HepG2 (cell line): ENCODE measurements at regions not wholly inside any gene's neighbourhood (a gene's known extent, or its start where the extent isn't known, plus 50 kb on each side); places are given as distances from the start of the nearest gene placed in this dataset.
A peak's percentile ranks its signal among the peaks of the same experiment; 100 is the strongest.

Experiments used
- ATAC-seq: fragments of 200-7000 bp; cut with Tn5 transposase; 3 replicates; pipeline ENCODE4 v1.9.1; 2020; ENCODE audit warnings: mild to moderate bottlenecking, moderate library complexity
- BruUV-seq: library from RNA; stranded (reverse); fragments of 400-500 nt; replicated peaks from 2 replicates; lab custom pipeline; 2021; lab: Mats Ljungman, UMichigan
- CTCF ChIA-PET: fragments of 300-600 bp; formaldehyde crosslinking; extraction: SDS; loops from one replicate; lab custom pipeline; 2021; ENCODE audit warnings: low total read pairs, inconsistent platforms, low intra/inter-chr PET ratio; lab: Yijun Ruan, JAX
- POLR2A ChIA-PET: fragments of 350-600 bp; sonication (Branson Sonifier 250); formaldehyde crosslinking; loops from one replicate; lab custom pipeline; 2020; ENCODE audit warnings: antibody characterized with exemption, inconsistent platforms; lab: Yijun Ruan, JAX
- DNase-seq: peaks from one replicate; pipeline ENCODE4 v3.0.0-alpha.2; 2015; ENCODE audit warnings: low spot score
- FAIRE-seq: peaks from 3 replicates; lab custom pipeline; 2011; peaks lifted over from hg19 to GRCh38; lab: Jason Lieb, UNC
- H2AFZ ChIP-seq: one replicate; pipeline ENCODE4 v1.6.1; 2011; ENCODE audit warnings: low read length, inconsistent platforms
- H3K27ac ChIP-seq: fragments of 300-600 bp; 3 replicates; pipeline ENCODE4 v1.8.0; 2011; ENCODE audit warnings: mixed run types, mild to moderate bottlenecking, mixed read lengths, low read length, inconsistent platforms; ENCODE audit not compliant: insufficient read depth; ENCODE audit errors: extremely low read length
- H3K27me3 ChIP-seq, 2 experiments: fragments of 200-600 bp in 1 of 2; 2 replicates in 1 of 2; 3 replicates in 1 of 2; pipeline versions ENCODE4 v1.6.0 to v1.8.0; 2011; ENCODE audit warnings: low read length in 2 of 2, mild to moderate bottlenecking in 2 of 2, moderate library complexity in 2 of 2, inconsistent platforms in 1 of 2; ENCODE audit not compliant: insufficient read depth in 2 of 2, control insufficient read depth in 1 of 2
- H3K36me3 ChIP-seq, 2 experiments: fragments of 200-600 bp in 1 of 2; replicated peaks in 1 of 2; 2 replicates in 1 of 2; 3 replicates in 1 of 2; pipeline versions ENCODE4 v1.5.1 to v1.8.0; 2011; ENCODE audit warnings: low read length in 2 of 2, inconsistent platforms in 1 of 2; ENCODE audit not compliant: insufficient read depth in 2 of 2, control insufficient read depth in 1 of 2
- H3K4me1 ChIP-seq: 2 replicates; pipeline ENCODE4 v1.5.1; 2012; ENCODE audit warnings: low read length, inconsistent platforms; ENCODE audit not compliant: insufficient read depth
- H3K4me2 ChIP-seq: 2 replicates; pipeline ENCODE4 v1.6.0; 2011; ENCODE audit warnings: low read depth, low read length, inconsistent platforms
- H3K4me3 ChIP-seq, 3 experiments: fragments of 200-600 bp in 1 of 3; sonication (generic), shearing (Covaris generic) in 1 of 3; replicated peaks in 1 of 3; 2 replicates each; pipeline ENCODE4 v1.5.1; 2011 to 2016; ENCODE audit warnings: low read length in 3 of 3, inconsistent platforms in 2 of 3, low read depth in 2 of 3, mild to moderate bottlenecking in 2 of 3, control low read depth in 1 of 3, mixed read lengths in 1 of 3; ENCODE audit not compliant: insufficient read depth in 1 of 3
- H3K79me2 ChIP-seq: one replicate; pipeline ENCODE4 v1.6.1; 2011; ENCODE audit warnings: low read length, inconsistent platforms; ENCODE audit not compliant: insufficient read depth
- H3K9ac ChIP-seq: 2 replicates; pipeline ENCODE4 v1.6.0; 2011; ENCODE audit warnings: mild to moderate bottlenecking, low read depth, low read length, inconsistent platforms; ENCODE audit not compliant: insufficient read depth
- H3K9me3 ChIP-seq: 2 replicates; pipeline ENCODE4 v1.5.1; 2012; ENCODE audit warnings: mild to moderate bottlenecking, low read length
- H4K20me1 ChIP-seq: 2 replicates; pipeline ENCODE4 v1.6.0; 2011; ENCODE audit warnings: inconsistent platforms, mild to moderate bottlenecking, low read length, moderate library complexity; ENCODE audit not compliant: insufficient read depth
- ATAD3A ChIP-seq: sonication (generic); formaldehyde crosslinking; IDR thresholded peaks from 2 replicates; pipeline ENCODE4 v1.4.0; 2020; ENCODE audit warnings: missing genetic modification reagents
- ATF7 ChIP-seq, 2 experiments: fragments of 450-650 bp in 1 of 2; sonication (generic) in 1 of 2; formaldehyde crosslinking in 1 of 2; IDR thresholded peaks; 2 replicates each; pipeline versions ENCODE4 v1.4.0 to v1.6.1; 2016 to 2020; ENCODE audit warnings: antibody characterized with exemption in 1 of 2, mild to moderate bottlenecking in 1 of 2, missing genetic modification reagents in 1 of 2
- EHMT2 ChIP-seq: fragments of 200-600 bp; sonication (generic); IDR thresholded peaks from 2 replicates; pipeline ENCODE4 v1.7.0; 2017; ENCODE audit warnings: antibody characterized with exemption, low read depth, low read length, borderline replicate concordance
- FOXC1 ChIP-seq: sonication (generic); formaldehyde crosslinking; IDR thresholded peaks from 2 replicates; pipeline ENCODE4 v1.8.0; 2022; ENCODE audit warnings: mild to moderate bottlenecking, missing genetic modification reagents, borderline replicate concordance
- GZF1 ChIP-seq: sonication (generic); formaldehyde crosslinking; IDR thresholded peaks from 2 replicates; pipeline ENCODE4 v1.5.1; 2020; ENCODE audit warnings: mild to moderate bottlenecking, missing genetic modification reagents
- HNRNPLL ChIP-seq: fragments of 200-400 bp; formaldehyde crosslinking; IDR thresholded peaks from 2 replicates; pipeline ENCODE4 v1.6.1; 2017; ENCODE audit warnings: mild to moderate bottlenecking, low read depth, low read length; ENCODE audit not compliant: poor library complexity, severe bottlenecking
- HOXA7 ChIP-seq: sonication (generic); formaldehyde crosslinking; IDR thresholded peaks from 2 replicates; pipeline ENCODE4 v1.8.1; 2022; ENCODE audit warnings: mild to moderate bottlenecking, missing genetic modification reagents, moderate library complexity
- PATZ1 ChIP-seq: sonication (generic); formaldehyde crosslinking; IDR thresholded peaks from 2 replicates; pipeline ENCODE4 v1.4.0; 2020; ENCODE audit warnings: missing genetic modification reagents
- PHF20 ChIP-seq: sonication (generic); formaldehyde crosslinking; IDR thresholded peaks from 2 replicates; pipeline ENCODE4 v1.5.0; 2020; ENCODE audit warnings: mild to moderate bottlenecking, missing genetic modification reagents
- PTBP1 ChIP-seq: fragments of 200-400 bp; formaldehyde crosslinking; IDR thresholded peaks from 2 replicates; pipeline ENCODE4 v1.6.1; 2018; ENCODE audit warnings: low read length, low read depth; ENCODE audit not compliant: poor library complexity, severe bottlenecking
- ZFP41 ChIP-seq: sonication (generic); formaldehyde crosslinking; IDR thresholded peaks from 2 replicates; pipeline ENCODE4 v1.4.0; 2020; ENCODE audit warnings: mild to moderate bottlenecking, missing genetic modification reagents, borderline replicate concordance
- ZHX1 ChIP-seq: sonication (generic); formaldehyde crosslinking; IDR thresholded peaks from 2 replicates; pipeline ENCODE4 v1.8.1; 2022; ENCODE audit warnings: low read depth, mild to moderate bottlenecking, missing genetic modification reagents
- ZNF234 ChIP-seq: sonication (generic); formaldehyde crosslinking; conservative IDR thresholded peaks from 2 replicates; pipeline ENCODE4 v1.5.1; 2020; ENCODE audit warnings: mild to moderate bottlenecking, missing genetic modification reagents
- ZNF451 ChIP-seq: sonication (generic); formaldehyde crosslinking; IDR thresholded peaks from 2 replicates; pipeline ENCODE4 v1.5.0; 2020; ENCODE audit warnings: mild to moderate bottlenecking, missing genetic modification reagents
- ZNF724P ChIP-seq: sonication (generic); formaldehyde crosslinking; IDR thresholded peaks from 2 replicates; pipeline ENCODE4 v1.8.0; 2022; ENCODE audit warnings: missing genetic modification reagents, borderline replicate concordance
- WGBS: methylation state at CpG from one replicate; pipeline ENCODE4 v1.1.6; 2017; ENCODE audit warnings: low lambda C conversion rate; 5-methylcytosine and 5-hydroxymethylcytosine counted together
- in situ Hi-C: cut with HindIII; loops from 2 replicates; pipeline ENCODE4 v1.10.0; 2017; ENCODE audit warnings: low pct_unique_long_range_greater_than_20kb; ENCODE audit not compliant: extremely low pct_ligation_motif_present
- intact Hi-C: fragments of 100-400 bp; cut with micrococcal nuclease; formaldehyde crosslinking; loops from one replicate; pipeline ENCODE4 v1.10.0; 2022; ENCODE audit not compliant: unreplicated experiment

- intact Hi-C loops: no loop called here
- H3K9me3 ChIP-seq: no peaks in the 10 kb centered on the region
- DNase-seq (no peak), ATAC-seq (no peak), FAIRE-seq (no peak)
- no TSS peak for BruUV-seq
- TF ChIP-seq ATF7 (IDR thresholded peaks at IDR 0.05): peak; percentile 85
- no peak for TF ChIP-seq ATF7 (CRISPR knock-in tag; IDR thresholded peaks at IDR 0.05)
- no peak for TF ChIP-seq ZNF234
- H2AFZ ChIP-seq: no peak overlapping the region
- no peaks in the 10 kb centered on the region for H3K27me3 ChIP-seq
- in situ Hi-C loops: no loop called here
- H4K20me1 ChIP-seq: no peaks in the 10 kb centered on the region
- H3K79me2 ChIP-seq: no peaks in the 10 kb centered on the region
- H3K4me3 ChIP-seq: no peak overlapping the region
- WGBS: 0% methylated on average over 3 of the region's 3 CpGs
- H3K27ac ChIP-seq: no peak overlapping the region
- POLR2A ChIA-PET: no interaction called here
- CTCF ChIA-PET: no interaction called here
- H3K36me3 ChIP-seq: no peaks in the 10 kb centered on the region
- no peaks in the 10 kb centered on the region for H3K4me1 ChIP-seq
- H3K9ac ChIP-seq: no peak overlapping the region
- no peak overlapping the region for H3K4me2 ChIP-seq
These were observed 330.4 kb upstream of the ANKRD30A start for GRCh38 chr10:36794981-36795380.

GRCh38 chr10:36789974-36790373 is 335.4 kb upstream of the ANKRD30A start:
- WGBS: 4% methylated on average over 4 of the region's 4 CpGs
- no peak for ATAC-seq

More at GRCh38 chr10:36789974-36790373, 335.4 kb upstream of the ANKRD30A start:
- Histone ChIP-seq H3K4me1 (no peaks in the 10 kb centered on the region), H3K27ac (no peak overlapping the region), H2AFZ (no peak overlapping the region), H3K9ac (no peak overlapping the region), H3K4me2 (no peak overlapping the region), H3K27me3 (no peaks in the 10 kb centered on the region), H4K20me1 (no peaks in the 10 kb centered on the region), H3K9me3 (no peaks in the 10 kb centered on the region), H3K79me2 (no peaks in the 10 kb centered on the region), H3K4me3 (no peak overlapping the region), H3K36me3 (no peaks in the 10 kb centered on the region)
- DNase-seq (no peak), FAIRE-seq (no peak)
- ChIA-PET CTCF (no interaction called here), POLR2A (no interaction called here)
- intact Hi-C loops (no loop called here), in situ Hi-C loops (no loop called here)
- BruUV-seq: no TSS peak
- TF ChIP-seq PTBP1 (no peak), ATAD3A (no peak), PATZ1 (no peak), HNRNPLL (no peak), FOXC1 (CRISPR knock-in tag) (no peak), ZNF451 (no peak), GZF1 (CRISPR knock-in tag) (no peak), HOXA7 (no peak), ZHX1 (CRISPR knock-in tag) (no peak), PHF20 (CRISPR knock-in tag) (no peak), ZFP41 (CRISPR knock-in tag) (no peak), ZNF724P (no peak), EHMT2 (no peak)
